Esophagus muscularis mucosa (tissue), 4 donors: ENCODE measurements at regions not wholly inside any gene's neighbourhood (a gene's known extent, or its start where the extent isn't known, plus 50 kb on each side); places are given as distances from the start of the nearest gene placed in this dataset.
A peak's percentile ranks its signal among the peaks of the same experiment; 100 is the strongest.
"Not testable (repeated sequence)": the region's sequence is repeated elsewhere in the genome, so short reads cannot be mapped to it uniquely, and the experiment has no call there.

ENCODE experiments used
- DNase-seq: peaks from one replicate; pipeline ENCODE4 v3.0.0-alpha.2; 2017; ENCODE audit errors: extremely low spot score
- H3K27ac ChIP-seq, 4 donors: fragments of 200-600 bp; sonication (generic); replicated peaks in 1 of 4; 1 replicate in 3 of 4; 2 replicates in 1 of 4; pipeline ENCODE4 v1.5.1; 2016 to 2019; ENCODE audit warnings: mild to moderate bottlenecking in 1 of 4
- H3K27me3 ChIP-seq, 4 donors: fragments of 200-600 bp; sonication (generic); one replicate each; pipeline versions ENCODE4 v1.5.1 to v1.6.0; 2016 to 2019
- H3K36me3 ChIP-seq, 4 donors: fragments of 200-600 bp; sonication (generic); one replicate each; pipeline ENCODE4 v1.5.1; 2016 to 2019
- H3K4me1 ChIP-seq, 4 donors: fragments of 200-600 bp; sonication (generic); one replicate each; pipeline ENCODE4 v1.5.1; 2016 to 2019
- H3K4me3 ChIP-seq, 4 donors: fragments of 200-600 bp; sonication (generic); 1 replicate in 2 of 4; 2 replicates in 2 of 4; pipeline ENCODE4 v1.5.1; 2016 to 2019; ENCODE audit warnings: mild to moderate bottlenecking in 4 of 4, moderate library complexity in 1 of 4
- H3K9me3 ChIP-seq, 4 donors: fragments of 200-600 bp; sonication (generic); 1 replicate in 3 of 4; 2 replicates in 1 of 4; pipeline ENCODE4 v1.5.1; 2016 to 2019
- EP300 ChIP-seq: sonication (generic); formaldehyde crosslinking; IDR thresholded peaks from one replicate; pipeline ENCODE4 v1.6.1; 2017; ENCODE audit warnings: antibody characterized with exemption
- POLR2A ChIP-seq: fragments of 450-650 bp; IDR thresholded peaks from one replicate; pipeline ENCODE4 v1.6.1; 2017; ENCODE audit warnings: antibody characterized with exemption, moderate library complexity, mild to moderate bottlenecking, low read depth
- POLR2AphosphoS5 ChIP-seq, 2 donors: sonication (generic); formaldehyde crosslinking; IDR thresholded peaks; one replicate each; pipeline ENCODE4 v1.6.1; 2017; ENCODE audit warnings: antibody characterized with exemption in 2 of 2
- WGBS: methylation state at CpG from one replicate; pipeline ENCODE4 v1.1.5; 2018; 5-methylcytosine and 5-hydroxymethylcytosine counted together
- intact Hi-C: fragments of 100-400 bp; cut with DNase I; formaldehyde crosslinking; loops from one replicate; pipeline ENCODE4 v1.15.1; 2023
- TF ChIP-seq, protein P1 (sequence below), 3 experiments: fragments of 200-600 bp in 2 of 3; fragments of 450-650 bp in 1 of 3; sonication (generic) in 2 of 3; IDR thresholded peaks; one replicate each; pipeline ENCODE4 v1.5.1; 2017 to 2019; ENCODE audit warnings: antibody characterized with exemption in 3 of 3, mild to moderate bottlenecking in 2 of 3, moderate library complexity in 1 of 3

DNA sequence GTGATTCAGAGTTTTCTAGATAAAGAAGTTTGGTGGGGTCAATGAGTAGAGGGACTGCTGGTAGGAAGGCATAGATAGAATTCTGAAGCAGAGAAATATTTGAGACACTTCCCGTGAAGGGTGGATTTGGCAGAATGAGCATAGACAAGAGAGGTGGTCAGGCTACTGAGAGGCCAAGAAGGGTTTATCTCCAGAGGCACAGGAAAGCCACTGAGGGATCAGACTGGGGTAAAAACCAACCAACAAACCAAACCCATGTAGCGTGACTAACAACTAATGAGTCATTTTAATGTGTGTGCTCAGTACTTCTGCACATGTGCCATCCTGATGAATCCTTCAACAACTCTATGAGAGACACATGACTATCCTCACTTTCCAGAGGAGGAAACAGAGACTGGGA, 60.0 kb upstream of the SERP2 start:
- Histone ChIP-seq H3K27ac (peak overlapping the region in 1 of 4 donors; percentile 8), H3K27me3 (no peaks in the 10 kb centered on the region), H3K4me3 (no peak overlapping the region), H3K4me1 (peaks cover 26 to 66% (median 54%) of the 10 kb centered on the region in 4 donors), H3K36me3 (no peaks in the 10 kb centered on the region), H3K9me3 (no peaks in the 10 kb centered on the region)
- TF ChIP-seq EP300 (no peak), POLR2A (no peak), POLR2AphosphoS5 (IDR thresholded peaks at IDR 0.05) (no peak)
- intact Hi-C loops = loop anchor here (10.0 kb wide), 1 partner anchor 259 kb away; no protein-coding TSS in a partner anchor
- no peak for DNase-seq
- 80% methylated on average over 2 of the region's 2 CpGs for WGBS

- intact Hi-C loops = loop anchor here (10.0 kb wide), 1 partner anchor 259 kb away; no protein-coding TSS in a partner anchor
Measured at GRCh38 chr13:44314160-44314559, 59.5 kb upstream of the SERP2 start.

DNA sequence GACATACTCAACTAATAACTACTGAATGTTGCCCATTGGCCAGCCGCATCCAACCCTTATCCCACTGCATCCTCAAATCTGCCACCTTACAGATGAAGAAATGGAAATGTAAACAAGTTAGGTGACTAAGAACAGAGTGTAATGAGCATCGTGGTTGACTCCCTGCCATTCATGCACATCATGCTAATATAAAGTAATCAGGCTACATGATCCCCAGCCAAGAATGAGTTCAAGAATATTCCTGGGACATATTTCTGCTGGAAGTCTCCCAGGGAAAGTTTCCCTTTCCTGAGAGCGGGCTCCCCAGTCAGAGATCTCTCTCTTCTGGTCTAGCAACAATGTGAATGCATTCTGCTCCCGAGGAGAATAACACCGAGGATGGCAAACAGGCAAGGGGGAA, 55.9 kb upstream of the SERP2 start:
- H3K4me3 ChIP-seq = peak overlapping the region in 3 of 4 donors; percentile 24 to 40 (median 31)
- 57% methylated on average over 4 of the region's 5 CpGs for WGBS
- intact Hi-C loops = loop anchor here (10.0 kb wide), 1 partner anchor 263 kb away; no protein-coding TSS in a partner anchor

More at GRCh38 chr13:44314160-44314559, 59.5 kb upstream of the SERP2 start:
- not testable (repeated sequence) for H3K27ac ChIP-seq, H3K9me3 ChIP-seq, H3K36me3 ChIP-seq, DNase-seq, H3K27me3 ChIP-seq, H3K4me3 ChIP-seq
- peaks cover 24 to 61% (median 52%) of the 10 kb centered on the region in 4 donors for H3K4me1 ChIP-seq
- 95% methylated on average over 4 of the region's 4 CpGs for WGBS

DNA sequence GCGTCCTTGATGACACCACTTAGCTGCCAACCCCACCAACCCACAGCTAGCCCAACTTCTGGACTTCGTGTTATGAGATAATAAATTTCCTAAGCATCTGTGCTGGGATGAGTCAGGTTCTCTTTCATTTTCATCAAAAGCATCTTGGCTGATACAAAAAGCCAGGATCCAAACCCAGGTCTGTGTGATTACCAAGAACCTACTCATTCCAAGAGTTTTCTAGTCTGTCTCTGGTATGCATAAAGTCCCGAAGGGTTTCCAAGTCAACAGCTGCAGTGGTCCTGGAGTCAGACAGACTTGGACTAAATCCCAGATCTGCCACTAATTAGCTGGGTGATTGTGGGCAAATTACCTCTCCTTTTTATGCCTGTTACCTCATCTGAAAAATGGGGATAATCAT, 55.5 kb upstream of the SERP2 start:
- no peaks in the 10 kb centered on the region for H3K27me3 ChIP-seq
- DNase-seq = no peak
- intact Hi-C loops = loop anchor here (10.0 kb wide), 1 partner anchor 263 kb away; no protein-coding TSS in a partner anchor
- H3K4me1 ChIP-seq = peaks cover 9 to 23% (median 21%) of the 10 kb centered on the region in 4 donors
- H3K36me3 ChIP-seq = no peaks in the 10 kb centered on the region
- WGBS = 39% methylated on average over 3 of the region's 3 CpGs
- TF ChIP-seq, protein P1, sequence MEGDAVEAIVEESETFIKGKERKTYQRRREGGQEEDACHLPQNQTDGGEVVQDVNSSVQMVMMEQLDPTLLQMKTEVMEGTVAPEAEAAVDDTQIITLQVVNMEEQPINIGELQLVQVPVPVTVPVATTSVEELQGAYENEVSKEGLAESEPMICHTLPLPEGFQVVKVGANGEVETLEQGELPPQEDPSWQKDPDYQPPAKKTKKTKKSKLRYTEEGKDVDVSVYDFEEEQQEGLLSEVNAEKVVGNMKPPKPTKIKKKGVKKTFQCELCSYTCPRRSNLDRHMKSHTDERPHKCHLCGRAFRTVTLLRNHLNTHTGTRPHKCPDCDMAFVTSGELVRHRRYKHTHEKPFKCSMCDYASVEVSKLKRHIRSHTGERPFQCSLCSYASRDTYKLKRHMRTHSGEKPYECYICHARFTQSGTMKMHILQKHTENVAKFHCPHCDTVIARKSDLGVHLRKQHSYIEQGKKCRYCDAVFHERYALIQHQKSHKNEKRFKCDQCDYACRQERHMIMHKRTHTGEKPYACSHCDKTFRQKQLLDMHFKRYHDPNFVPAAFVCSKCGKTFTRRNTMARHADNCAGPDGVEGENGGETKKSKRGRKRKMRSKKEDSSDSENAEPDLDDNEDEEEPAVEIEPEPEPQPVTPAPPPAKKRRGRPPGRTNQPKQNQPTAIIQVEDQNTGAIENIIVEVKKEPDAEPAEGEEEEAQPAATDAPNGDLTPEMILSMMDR (IDR thresholded peaks at IDR 0.05) = no peak
- TF ChIP-seq EP300 (no peak), POLR2AphosphoS5 (IDR thresholded peaks at IDR 0.05) (no peak), POLR2A (no peak)
- no peaks in the 10 kb centered on the region for H3K9me3 ChIP-seq
- H3K4me3 ChIP-seq = peak overlapping the region in 3 of 4 donors; percentile 24 to 40 (median 31)
- peak overlapping the region; percentile 45 to 69 (median 66) for H3K27ac ChIP-seq

More for the DNA sequence above, 55.9 kb upstream of the SERP2 start:
- TF ChIP-seq POLR2A (no peak), EP300 (no peak), POLR2AphosphoS5 (IDR thresholded peaks at IDR 0.05) (peak in 1 of 2 donors; percentile 57)
- TF ChIP-seq, protein P1 (IDR thresholded peaks at IDR 0.05) = no peak
- H3K27me3 ChIP-seq = no peaks in the 10 kb centered on the region
- no peaks in the 10 kb centered on the region for H3K9me3 ChIP-seq
- peak overlapping the region; percentile 45 to 69 (median 66) for H3K27ac ChIP-seq
- DNase-seq = no peak
- H3K36me3 ChIP-seq = no peaks in the 10 kb centered on the region
- peaks cover 9 to 28% (median 25%) of the 10 kb centered on the region in 4 donors for H3K4me1 ChIP-seq

DNA sequence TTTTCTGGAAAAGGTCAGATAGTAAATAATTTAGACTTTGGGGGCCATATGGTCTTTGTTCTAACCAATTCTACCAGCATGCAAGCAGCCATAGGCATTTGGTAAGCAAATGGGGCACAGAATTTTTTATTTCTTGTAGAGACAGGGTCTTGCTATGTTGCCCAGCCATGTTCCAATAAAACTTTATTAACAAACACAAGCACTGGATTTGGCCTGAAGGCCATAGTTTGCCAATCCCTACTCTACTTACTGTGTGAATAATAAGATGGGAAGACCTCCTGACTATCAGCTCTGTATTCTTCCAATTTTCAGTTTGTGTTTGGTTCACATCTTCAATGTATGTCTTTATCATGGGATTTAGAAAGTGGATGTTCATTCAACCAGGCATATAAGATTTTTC, 53.0 kb upstream of the SERP2 start:
- no peaks in the 10 kb centered on the region for H3K9me3 ChIP-seq
- no peak overlapping the region for H3K27ac ChIP-seq
- peaks cover 9 to 20% (median 18%) of the 10 kb centered on the region in 4 donors for H3K4me1 ChIP-seq
- intact Hi-C loops = no loop called here
- no peaks in the 10 kb centered on the region for H3K36me3 ChIP-seq
- TF ChIP-seq POLR2A (no peak), EP300 (no peak), POLR2AphosphoS5 (IDR thresholded peaks at IDR 0.05) (no peak)
- TF ChIP-seq, protein P1 (IDR thresholded peaks at IDR 0.05) = no peak
- H3K27me3 ChIP-seq = no peaks in the 10 kb centered on the region
- no peak for DNase-seq
- H3K4me3 ChIP-seq = no peak overlapping the region

DNA sequence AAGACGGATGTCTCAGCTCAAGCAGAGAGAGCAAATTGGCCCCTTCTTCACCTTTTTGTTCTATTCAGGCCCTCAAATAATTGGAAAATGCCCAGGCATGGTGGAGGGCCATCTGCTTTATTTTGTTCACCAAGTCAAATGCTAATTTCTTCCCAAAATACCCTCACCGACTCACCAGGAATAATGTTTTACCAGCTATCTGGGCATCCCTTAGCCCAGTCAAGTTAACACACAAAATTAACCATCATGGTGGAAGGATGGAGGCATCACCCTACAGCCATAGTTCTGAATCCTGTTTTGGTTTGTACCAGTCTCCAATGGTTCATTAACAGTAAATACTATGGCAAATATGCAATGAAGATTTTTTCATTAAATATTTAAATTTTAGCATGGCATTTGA, 51.7 kb upstream of the SERP2 start:
- no peak for TF ChIP-seq POLR2AphosphoS5 (IDR thresholded peaks at IDR 0.05)
- TF ChIP-seq EP300 = no peak
- TF ChIP-seq, protein P1 (IDR thresholded peaks at IDR 0.05) = no peak
- no peak for TF ChIP-seq POLR2A
- 96% methylated on average over 2 of the region's 2 CpGs for WGBS
- DNase-seq = no peak
- intact Hi-C loops = no loop called here
- Histone ChIP-seq H3K4me1 (peaks cover 9 to 22% (median 18%) of the 10 kb centered on the region in 4 donors), H3K27me3 (no peaks in the 10 kb centered on the region), H3K27ac (no peak overlapping the region), H3K9me3 (no peaks in the 10 kb centered on the region), H3K36me3 (no peaks in the 10 kb centered on the region), H3K4me3 (no peak overlapping the region)
